ENCODE measurements at regions not wholly inside any gene's neighbourhood (a gene's known extent, or its start where the extent isn't known, plus 50 kb on each side); places are given as distances from the start of the nearest gene placed in this dataset.

GRCh38 chr9:129379181-129379836 is 201.2 kb upstream of the IER5L start:
- no peak overlapping the region for H2AFZ ChIP-seq (ENCODE audit: low read depth)

GRCh38 chr9:129377931-129378661 is 200.0 kb upstream of the IER5L start:
- Histone ChIP-seq H3K4me2 (no peak overlapping the region), H3K4me3 (IDR thresholded peaks at IDR 0.05; ENCODE audit: insufficient read depth, low read depth, low read length) (no peak overlapping the region), H3K36me3 (ENCODE audit: insufficient read depth) (no peaks in the 10 kb centered on the region), H3K9ac (no peak overlapping the region), H4K20me1 (ENCODE audit: insufficient read depth) (no peaks in the 10 kb centered on the region), H3K27me3 (ENCODE audit: insufficient read depth, low read depth) (0 out of 2 replicates have a peak, but pooled peaks cover 2% of the 10 kb centered on the region), H2AFZ (ENCODE audit: low read depth) (no peak overlapping the region), H3K27ac (no peak overlapping the region), H3K4me1 (ENCODE audit: low read depth, poor library complexity, severe bottlenecking) (peaks cover 16% of the 10 kb centered on the region), H3K79me2 (ENCODE audit: insufficient read depth, low read depth) (no peaks in the 10 kb centered on the region)
- TF ChIP-seq CTCF (conservative IDR thresholded peaks at IDR 0.05; ENCODE audit: low read depth, low read length), result no peak

More at GRCh38 chr9:129379181-129379836, 201.2 kb upstream of the IER5L start:
- no peak overlapping the region for H3K9ac ChIP-seq
- H3K27me3 ChIP-seq (ENCODE audit: insufficient read depth, low read depth), result 0 out of 2 replicates have a peak, but pooled peaks cover 2% of the 10 kb centered on the region
- H3K27ac ChIP-seq, result no peak overlapping the region
- H3K79me2 ChIP-seq (ENCODE audit: insufficient read depth, low read depth), result no peaks in the 10 kb centered on the region
- peaks cover 18% of the 10 kb centered on the region for H3K4me1 ChIP-seq (ENCODE audit: low read depth, poor library complexity, severe bottlenecking)
- no peaks in the 10 kb centered on the region for H3K36me3 ChIP-seq (ENCODE audit: insufficient read depth)
- no peak overlapping the region for H3K4me2 ChIP-seq
- no peak for TF ChIP-seq CTCF (conservative IDR thresholded peaks at IDR 0.05; ENCODE audit: low read depth, low read length)
- H4K20me1 ChIP-seq (ENCODE audit: insufficient read depth), result no peaks in the 10 kb centered on the region
- H3K4me3 ChIP-seq (IDR thresholded peaks at IDR 0.05; ENCODE audit: insufficient read depth, low read depth, low read length), result no peak overlapping the region

GRCh38 chr9:129377181-129377580 is 199.1 kb upstream of the IER5L start:
- Histone ChIP-seq H3K27me3 (ENCODE audit: insufficient read depth, low read depth) (no peaks in the 10 kb centered on the region), H3K4me1 (ENCODE audit: low read depth, poor library complexity, severe bottlenecking) (peaks cover 7% of the 10 kb centered on the region), H3K27ac (no peak overlapping the region), H3K79me2 (ENCODE audit: insufficient read depth, low read depth) (no peaks in the 10 kb centered on the region), H3K36me3 (ENCODE audit: insufficient read depth) (no peaks in the 10 kb centered on the region), H3K4me2 (no peak overlapping the region), H4K20me1 (ENCODE audit: insufficient read depth) (no peaks in the 10 kb centered on the region), H3K4me3 (IDR thresholded peaks at IDR 0.05; ENCODE audit: insufficient read depth, low read depth, low read length) (no peak overlapping the region), H2AFZ (ENCODE audit: low read depth) (no peak overlapping the region), H3K9ac (no peak overlapping the region)
- no peak for TF ChIP-seq CTCF (conservative IDR thresholded peaks at IDR 0.05; ENCODE audit: low read depth, low read length)

GRCh38 chr9:129375845-129376244 is 197.8 kb upstream of the IER5L start:
- no peak overlapping the region for H2AFZ ChIP-seq (ENCODE audit: low read depth)
- no peaks in the 10 kb centered on the region for H4K20me1 ChIP-seq (ENCODE audit: insufficient read depth)
- no peak overlapping the region for H3K27ac ChIP-seq
- no peak overlapping the region for H3K9ac ChIP-seq
- TF ChIP-seq CTCF (conservative IDR thresholded peaks at IDR 0.05; ENCODE audit: low read depth, low read length), result no peak
- no peak overlapping the region for H3K4me2 ChIP-seq
- H3K36me3 ChIP-seq (ENCODE audit: insufficient read depth), result no peaks in the 10 kb centered on the region
- H3K4me1 ChIP-seq (ENCODE audit: low read depth, poor library complexity, severe bottlenecking), result no peaks in the 10 kb centered on the region
- H3K27me3 ChIP-seq (ENCODE audit: insufficient read depth, low read depth), result no peaks in the 10 kb centered on the region
- no peak overlapping the region for H3K4me3 ChIP-seq (IDR thresholded peaks at IDR 0.05; ENCODE audit: insufficient read depth, low read depth, low read length)
- no peaks in the 10 kb centered on the region for H3K79me2 ChIP-seq (ENCODE audit: insufficient read depth, low read depth)
